A204.1 (cell line): ENCODE measurements at regions not wholly inside any gene's neighbourhood (a gene's known extent, or its start where the extent isn't known, plus 50 kb on each side); places are given as distances from the start of the nearest gene placed in this dataset.
"Not testable (repeated sequence)": the region's sequence is repeated elsewhere in the genome, so short reads cannot be mapped to it uniquely, and the experiment has no call there.

Source experiments
- FAIRE-seq: peaks from 2 replicates; lab custom pipeline; 2012; peaks lifted over from hg19 to GRCh38; lab: Jason Lieb, UNC

DNA sequence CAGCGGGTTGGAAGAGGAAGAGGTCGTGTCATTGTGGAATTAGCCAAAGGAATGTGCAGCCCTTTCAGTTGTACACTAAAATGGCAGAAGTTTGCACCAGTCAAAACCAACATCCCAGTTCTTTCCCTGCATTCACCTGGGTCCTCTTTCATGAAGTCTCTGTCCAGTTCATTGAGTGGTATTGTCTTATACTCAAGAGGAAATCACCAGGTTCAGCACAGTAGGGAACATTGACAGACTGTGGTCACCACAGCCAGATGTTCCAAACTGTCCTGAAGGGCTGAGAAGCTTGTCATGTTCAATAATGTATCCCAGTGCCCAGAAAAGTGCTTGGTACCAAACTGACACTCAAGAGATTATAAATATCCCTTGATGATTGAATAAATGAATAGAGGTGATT lies 131.6 kb downstream of the GLUL start:
- FAIRE-seq = no peak

DNA sequence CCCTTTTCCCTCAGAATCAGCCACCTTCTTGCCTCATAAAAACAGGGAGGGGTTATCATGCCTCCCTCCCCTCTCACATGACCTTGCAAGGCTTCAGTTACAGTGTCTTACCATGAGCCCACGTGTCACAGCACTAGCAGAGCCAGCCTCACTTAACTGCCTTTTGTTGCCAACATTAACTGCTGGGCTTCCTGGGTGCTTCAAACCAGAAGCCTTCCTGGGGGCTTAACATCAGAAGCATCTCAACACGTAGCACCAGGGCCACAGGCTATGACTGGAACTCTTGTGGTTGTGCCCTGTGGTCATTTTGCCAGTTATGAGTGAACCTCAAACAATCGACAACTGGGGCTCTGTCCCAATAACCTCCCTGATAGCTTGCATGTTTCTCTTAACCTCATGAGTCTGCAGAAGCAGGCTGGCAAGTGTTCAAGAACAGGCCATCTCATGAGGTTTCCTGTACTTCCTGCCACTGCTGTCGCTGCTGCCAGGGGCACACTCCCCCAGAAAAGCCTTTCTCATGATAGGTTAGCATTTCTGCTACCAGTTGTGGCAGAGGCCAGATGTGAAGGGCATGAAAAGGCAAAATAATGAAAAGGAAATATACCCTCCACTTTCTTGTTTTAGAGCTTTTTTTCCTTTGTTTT lies 132.2 kb downstream of the GLUL start:
- FAIRE-seq = no peak

DNA sequence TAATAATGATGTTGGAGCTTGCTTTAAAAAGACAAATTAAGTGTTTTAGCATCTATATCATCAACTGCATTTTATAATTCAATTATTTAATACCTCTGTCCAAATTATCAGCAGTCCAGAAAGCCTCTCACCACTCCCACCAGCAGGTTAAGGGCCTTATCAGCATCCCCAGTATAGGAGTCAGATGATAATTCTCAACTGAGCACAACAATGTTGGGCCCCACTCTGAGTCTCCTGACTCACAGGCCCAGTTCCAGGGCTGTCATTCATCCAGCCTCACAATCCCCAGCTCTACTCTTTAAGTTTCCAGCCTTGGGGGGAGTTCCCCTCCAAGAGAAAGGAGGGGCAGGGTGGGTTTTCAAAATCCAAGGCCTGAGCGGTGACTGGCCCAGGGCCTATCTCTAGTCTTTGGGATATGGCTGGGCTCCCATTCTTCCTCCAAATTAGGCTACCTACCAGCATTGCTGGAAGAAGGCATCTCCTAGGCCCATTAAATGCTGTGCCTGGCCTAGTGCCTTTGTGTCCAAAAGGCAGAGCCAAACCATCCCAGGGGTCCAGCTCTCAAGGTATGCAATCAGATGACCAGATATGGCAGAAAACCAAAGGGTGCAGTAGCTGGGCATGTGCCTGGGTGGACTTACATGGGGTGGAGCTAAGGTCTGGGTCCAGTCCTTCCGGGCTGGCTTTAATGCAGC lies 134.1 kb downstream of the GLUL start:
- no peak for FAIRE-seq

DNA sequence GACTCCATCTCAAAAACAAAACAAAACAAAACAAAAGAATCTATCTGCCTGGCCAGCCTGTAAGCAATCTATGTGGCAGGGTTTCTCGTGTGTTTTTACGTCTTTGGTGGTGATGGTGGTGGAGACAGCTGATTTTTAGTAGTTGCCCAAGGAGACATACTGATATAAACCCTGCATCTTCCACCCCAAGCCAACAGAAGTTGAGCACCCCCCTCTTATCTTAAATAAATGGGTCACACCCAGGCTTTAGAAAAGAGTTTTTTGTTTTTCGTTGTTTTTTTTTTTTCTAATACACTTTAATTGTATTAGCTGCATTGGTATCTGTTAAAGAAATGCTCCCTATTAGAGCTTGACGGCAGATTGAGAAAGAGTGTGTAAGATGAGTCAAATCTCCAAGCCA lies 134.7 kb downstream of the GLUL start:
- no peak for FAIRE-seq

DNA sequence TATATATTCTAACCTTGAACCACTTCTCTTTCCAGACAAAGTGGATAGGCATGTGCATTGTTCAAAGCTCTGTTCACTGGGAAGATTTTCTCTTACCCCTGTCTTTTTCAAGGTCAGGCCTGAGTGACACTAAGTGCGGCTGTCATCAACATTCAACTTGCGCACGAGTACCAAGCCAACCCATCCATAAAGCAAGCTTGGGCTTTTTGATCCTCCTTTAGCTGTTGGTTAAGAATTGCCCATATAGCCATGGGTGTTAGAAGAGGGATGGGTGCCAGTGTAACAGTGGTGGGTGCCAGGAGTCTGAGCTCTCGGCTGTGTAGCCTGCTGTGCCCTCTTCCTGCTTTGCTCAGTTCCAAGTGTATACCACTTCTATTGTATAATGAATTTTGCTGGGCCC lies 136.1 kb downstream of the GLUL start:
- FAIRE-seq = no peak

DNA sequence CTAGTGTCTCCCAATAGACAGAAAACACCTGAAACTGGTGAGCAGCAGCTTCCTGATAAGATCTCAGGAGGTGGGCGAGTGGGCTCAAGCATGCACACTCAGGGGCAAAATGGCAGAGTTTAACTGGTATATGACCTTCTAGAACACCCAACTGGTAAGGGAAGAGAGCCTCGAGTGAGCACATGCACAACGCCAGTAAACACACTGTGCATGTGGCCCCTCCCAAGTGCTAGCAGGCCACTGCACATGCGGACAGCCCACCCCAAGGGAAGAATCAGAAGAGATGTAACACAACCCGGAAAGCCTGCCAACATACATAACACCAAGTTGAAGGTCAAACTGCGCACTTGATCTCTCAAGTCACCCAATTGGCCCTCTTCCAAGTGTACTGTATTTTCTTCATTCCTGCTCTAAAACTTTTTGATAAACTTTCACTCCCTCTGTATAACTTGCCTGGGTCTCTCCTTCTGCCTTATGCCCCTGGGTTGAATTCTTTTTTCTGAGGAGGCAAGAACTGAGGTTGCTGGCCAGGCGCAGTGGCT lies 138.2 kb downstream of the GLUL start:
- FAIRE-seq = no peak

DNA sequence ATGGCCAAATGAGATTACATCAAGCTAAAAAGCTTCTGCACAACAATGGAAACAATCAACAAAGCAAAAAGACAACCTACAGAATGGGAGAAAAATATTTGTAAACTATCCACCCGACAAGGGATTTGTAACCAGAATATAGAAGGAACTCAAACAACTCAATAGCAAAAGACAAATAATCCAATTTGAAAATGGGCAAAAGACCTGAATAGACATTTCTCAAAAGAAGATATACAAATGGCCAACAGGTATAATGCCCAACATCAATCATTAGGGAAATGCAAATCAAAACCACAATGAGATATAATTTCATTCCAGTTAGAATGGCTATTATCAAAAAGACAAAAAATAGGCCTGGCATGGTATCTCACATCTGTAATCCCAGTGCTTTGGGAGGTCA lies 140.0 kb downstream of the GLUL start:
- no peak for FAIRE-seq

DNA sequence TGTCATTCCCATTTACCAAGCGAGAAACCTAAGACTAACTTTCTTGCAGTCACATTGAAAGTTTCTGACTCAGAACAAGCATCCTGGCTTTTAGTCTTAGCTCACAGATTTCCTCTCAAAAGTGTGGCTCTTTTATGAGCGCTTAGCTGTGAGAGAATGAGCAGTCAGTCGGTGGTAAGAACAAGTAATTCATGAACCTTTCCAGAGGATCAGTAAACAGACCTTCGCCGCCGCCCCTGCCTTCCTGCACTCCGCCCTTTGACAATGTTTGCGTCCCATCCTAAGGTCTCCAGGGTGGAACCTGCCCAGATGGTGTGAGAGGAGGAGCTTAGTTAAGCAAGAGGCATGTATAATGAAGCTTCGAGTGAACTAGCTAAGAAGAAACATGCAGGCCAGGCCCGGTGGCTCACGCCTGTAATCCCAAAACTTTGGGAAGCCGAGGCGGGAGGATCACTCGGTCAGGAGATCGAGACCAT lies 142.4 kb downstream of the GLUL start:
- FAIRE-seq = no peak

DNA sequence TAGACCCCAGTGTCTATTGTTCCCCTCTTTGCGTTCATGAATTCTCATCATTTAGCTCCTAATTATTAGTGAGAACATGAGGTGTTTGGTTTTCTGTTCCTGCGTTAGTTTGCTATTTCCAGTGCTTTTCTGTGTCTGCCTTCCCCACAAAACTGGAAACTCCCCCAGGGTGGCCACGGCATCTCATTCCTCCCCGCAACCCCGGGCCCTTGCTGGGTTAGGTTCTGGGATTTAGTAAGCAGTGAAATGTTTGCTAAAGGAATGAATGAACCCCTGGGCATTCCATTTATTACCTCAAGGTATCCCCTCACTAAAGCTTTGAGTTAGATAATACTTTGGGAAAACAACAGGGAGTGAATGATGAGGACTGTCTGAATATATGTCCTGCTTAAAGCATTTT lies 142.9 kb downstream of the GLUL start:
- FAIRE-seq = no peak

DNA sequence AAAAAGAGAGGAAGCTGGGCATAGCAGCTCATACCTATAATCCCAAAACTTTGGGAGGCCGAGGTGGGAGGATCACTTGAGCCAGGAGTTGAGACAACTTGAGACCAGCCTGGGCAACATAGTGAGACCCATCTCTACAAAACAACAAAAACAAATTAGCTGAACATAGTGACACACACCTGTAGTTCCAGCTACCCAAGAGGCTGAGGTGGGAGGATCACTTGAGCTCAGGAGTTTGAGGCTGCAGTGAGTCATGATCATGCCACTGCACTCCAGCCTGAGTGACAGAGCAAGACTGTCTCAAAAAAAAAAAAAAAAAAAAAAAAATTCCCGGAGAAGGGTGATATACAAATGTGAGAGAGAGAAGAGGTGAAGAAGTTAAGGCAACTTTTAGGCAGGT lies 143.8 kb downstream of the GLUL start:
- not testable (repeated sequence) for FAIRE-seq

DNA sequence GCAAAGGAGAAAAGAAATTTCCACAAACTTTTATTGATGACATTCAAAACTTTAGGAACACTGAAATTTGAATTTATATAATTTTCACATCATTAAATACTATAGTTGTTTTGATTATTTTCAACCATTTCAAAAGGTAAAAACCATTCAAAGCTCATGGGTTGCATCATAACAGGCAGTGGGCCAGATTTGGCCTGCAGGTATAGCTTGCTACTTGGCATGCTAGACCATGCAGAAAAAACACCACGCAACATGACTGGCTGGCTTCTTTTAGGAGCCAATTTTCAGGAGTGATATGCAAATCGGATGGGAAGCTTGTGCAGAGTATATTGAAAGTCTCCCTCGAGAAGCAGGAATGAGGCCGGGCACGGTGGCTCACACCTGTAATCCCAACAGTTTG lies 144.8 kb downstream of the GLUL start:
- FAIRE-seq = no peak

DNA sequence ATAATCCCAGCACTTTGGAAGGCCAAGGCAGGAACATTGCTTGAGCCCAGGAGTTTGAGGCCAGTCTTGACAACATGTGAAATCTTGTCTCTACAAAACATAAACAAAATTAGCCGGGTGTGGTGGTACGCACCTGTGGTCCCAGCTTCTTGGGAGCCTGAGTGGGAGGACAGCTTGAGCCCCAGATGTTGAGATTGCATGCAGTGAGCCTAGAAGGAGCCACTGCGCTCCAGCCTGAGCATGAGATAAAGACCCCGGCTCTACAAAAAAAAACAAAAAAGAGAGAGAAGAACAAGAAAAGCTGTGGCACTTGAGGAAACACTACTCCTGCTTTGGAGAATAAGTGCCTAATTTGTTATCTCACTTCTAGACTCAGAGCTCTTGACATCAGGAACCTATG lies 146.6 kb downstream of the GLUL start:
- no peak for FAIRE-seq

DNA sequence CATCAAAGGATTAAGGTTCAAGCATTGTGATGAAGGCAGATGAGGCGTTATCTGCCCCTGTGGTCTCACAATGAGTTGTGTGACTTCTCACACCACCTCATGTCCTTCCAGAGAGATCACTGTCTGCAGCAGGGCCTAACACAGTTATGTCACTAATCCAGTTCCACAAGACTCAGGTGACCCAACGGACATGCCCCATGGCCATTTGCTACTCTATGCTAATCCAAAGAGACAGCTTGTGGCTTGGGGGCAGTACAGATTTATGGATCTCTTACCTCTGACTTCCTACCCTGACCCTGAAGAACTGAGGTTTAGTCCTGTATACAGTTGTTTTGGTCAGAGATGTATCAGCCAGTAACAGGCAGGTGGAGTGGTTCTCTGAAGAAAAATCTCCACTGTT lies 147.1 kb downstream of the GLUL start:
- no peak for FAIRE-seq

DNA sequence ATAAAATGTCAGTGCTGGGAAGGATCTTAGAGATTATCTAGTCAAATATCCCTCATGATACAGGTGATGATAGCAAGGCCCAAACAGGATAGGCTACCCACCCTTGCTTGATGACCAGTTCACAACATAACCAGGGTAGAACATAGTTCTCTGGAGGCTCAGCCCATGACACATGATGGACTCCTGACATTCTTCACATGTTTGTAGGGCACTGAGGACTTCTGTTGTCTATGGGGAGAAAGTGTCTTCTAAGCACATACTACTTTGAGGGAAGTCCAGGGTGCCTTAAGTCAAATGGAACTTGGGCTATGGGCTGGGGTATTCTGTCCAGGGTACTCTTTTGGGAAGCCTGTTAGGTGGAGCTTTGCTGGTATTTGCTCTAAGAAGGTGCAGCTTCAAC lies 148.9 kb downstream of the GLUL start:
- FAIRE-seq = no peak

DNA sequence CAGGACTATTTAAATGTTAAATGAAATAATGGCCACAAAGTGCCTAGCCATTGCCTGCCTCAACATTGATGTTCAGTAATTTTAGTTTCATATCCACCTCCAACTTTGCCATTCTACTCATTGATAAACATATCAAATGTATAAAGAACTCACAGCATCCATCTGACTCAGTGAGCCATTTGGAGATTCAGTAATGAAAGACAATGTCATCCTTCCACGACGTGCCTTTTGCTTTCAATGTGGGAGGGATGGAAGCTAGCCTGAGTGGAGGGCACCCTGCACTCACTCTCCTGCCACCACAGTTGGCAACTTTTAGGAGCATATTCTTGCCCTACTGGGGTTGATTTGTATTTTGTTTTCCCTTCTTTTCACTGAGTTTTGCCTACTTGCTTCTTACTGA lies 151.5 kb downstream of the GLUL start:
- FAIRE-seq = no peak

DNA sequence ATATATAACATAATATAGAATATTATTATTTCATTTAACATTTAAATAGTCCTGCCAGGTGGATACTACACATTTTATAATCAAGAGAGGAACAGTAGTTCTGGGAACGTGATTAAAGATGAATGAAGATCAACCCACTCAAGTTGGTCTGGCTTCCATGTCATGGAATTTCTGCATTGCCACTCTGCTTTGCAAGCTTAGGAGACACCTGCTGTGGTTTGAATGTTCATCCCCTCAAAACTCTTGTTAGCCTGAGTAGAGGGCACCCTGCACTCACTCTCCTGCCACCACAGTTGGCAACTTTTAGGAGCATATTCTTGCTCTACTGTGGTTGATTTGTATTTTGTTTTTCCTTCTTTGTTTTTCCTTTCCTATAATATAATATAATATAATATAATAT lies 153.2 kb downstream of the GLUL start:
- no peak for FAIRE-seq

DNA sequence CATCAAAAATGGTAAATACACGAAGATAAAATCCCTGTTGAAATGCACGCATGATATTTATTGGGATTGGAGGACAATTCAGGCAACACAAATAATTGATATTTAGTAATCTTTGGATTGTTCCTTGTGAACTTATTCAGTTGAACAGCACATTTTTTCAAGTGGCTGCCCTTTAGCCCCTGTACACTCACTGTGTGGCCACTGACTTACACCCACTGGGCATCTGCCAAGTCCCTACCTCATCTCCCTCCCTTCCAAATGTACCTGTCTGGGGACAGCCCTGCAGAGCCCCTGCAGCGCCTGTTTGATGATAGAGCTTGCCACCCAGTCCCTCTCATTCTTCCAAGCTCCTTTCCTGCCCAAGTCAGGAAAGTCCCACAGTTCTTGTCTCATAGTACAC lies 154.3 kb downstream of the GLUL start:
- FAIRE-seq = no peak

DNA sequence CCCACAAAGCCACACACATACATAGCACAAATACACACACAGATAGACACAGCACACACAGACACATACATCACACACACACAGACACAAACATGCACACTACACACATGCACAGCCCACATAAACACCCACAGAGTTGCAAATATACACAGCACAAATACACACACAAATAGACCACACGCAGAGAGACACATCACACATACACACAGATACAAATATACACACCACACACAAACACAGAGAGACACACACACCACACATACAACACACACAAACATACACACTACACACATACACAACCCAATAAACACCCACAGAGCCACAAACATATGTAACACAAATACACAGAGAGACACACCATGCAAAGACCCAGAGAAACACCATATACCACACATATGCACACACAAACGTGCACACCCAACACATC lies 154.9 kb downstream of the GLUL start:
- FAIRE-seq = no peak

DNA sequence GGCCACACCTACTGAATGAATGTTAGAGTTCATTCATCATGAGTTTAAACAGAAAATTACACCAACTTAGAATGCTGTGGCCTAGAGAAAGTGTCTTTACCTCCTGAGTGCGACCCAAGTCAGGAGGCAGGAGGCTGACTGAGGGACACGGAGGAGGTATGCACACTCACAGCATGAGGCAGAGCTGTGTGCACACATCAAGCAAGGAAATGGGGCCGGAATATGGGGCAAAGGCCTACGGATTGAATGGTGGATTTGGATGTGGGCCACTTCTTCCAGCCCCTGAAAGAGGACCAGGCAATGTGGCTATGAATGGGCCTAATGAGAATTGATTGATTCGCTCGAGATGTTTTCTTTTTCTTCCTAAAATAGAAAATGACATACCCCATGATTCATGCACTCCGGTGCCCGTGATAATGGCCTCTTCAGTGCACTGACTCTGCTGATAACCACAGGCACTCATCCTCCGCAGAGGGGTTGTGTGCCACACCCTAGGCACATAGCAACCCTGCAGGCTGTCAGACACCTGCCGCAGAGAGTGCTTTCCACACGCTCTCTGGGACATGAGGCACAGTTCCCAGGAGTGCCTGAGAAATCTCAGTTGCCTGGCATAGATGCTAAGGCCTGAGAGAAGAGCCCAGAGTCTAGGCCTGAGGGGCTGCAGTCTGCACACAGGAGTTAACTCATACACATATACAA lies 155.5 kb downstream of the GLUL start:
- no peak for FAIRE-seq

DNA sequence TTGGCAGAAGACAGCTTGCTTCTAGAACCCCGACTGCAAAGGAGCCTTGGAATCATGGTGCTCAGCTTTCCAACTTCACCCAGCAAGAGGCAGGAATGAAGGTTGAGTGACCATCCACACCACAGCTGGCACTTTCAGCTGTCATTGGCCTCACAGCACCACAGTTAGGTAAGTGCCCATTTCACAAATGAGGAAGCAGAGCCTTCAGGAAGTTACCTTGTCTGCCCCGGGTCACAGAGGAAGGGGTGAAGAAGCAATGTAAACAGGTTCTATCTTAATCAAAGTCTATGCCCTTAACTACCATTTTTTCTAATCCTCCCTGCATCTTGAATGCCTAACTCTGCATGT lies 156.0 kb downstream of the GLUL start:
- no peak for FAIRE-seq

DNA sequence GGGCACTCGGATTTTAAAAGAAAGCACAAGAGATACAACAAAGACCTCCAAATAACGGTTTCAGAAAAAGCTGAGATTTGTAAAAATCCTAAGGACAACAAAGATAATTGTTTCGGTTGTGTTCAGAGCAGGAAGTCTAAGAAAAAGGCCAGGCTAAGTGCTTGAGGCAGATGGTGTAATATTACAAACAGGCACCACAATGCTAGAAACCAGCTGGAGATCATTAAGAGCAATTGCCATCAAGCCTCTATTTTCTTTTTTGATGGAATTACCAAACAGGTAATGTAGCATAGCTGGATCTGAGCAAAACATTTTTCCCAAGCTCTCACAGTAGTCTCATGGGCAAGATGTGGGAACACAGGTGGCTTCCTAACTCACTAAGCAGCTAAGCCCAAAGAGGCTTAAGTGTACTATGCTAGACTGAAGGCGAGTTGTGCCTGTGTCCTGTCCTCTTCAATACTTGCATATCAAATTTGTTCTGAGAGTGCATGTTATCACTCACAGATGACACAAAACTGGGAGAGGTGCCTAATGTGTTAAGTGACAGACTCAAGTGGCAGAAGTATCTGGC lies 161.6 kb downstream of the GLUL start:
- FAIRE-seq = no peak

DNA sequence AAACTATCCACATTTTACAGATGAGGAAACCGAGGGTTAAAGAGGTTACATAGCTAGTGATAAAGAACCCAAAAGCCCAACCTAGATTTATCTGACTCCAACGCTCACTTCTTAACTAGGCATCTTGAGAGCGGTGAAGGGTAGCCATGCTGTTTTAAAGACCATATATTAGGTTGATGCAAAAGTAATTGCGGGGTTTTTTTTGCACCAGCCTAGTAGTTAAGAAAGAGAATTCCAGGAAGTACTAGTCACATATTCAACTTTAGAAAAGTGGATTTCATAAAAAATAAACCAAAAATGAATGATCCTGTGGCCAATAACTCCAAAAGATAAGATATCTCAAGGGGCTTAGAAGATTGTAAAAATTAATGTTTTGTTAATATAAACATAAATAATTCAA lies 162.1 kb downstream of the GLUL start:
- FAIRE-seq = no peak

DNA sequence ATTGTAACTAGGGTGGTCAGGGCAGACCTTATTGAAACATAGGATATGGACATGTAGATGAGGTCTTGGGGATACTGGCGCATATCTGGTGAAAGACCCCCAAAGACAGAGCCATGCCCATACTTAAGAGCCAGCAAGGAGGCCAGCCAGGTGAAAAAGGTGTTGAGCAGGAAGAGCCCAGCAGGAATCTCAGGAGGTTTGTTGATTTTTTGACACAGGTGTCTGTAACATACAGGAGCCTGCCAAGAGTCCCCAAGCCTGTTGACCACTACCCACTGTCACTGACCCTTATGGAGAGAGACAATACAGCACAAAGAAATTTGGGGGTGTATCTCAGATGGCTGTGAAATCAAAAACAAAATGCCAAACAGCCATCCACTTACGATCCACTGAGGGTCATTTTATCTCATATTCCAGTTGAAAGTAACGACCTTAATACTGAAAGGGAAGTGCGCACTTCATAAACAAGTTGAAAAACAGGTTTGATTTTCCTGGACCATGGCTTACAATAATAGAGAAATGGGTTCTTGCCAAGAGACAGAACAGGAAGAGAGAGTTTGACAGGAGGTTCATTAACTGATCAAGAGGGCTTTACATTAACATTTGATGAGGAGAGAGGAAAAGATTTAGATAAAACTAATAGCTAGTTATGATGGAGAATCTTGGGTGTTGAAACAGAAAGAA lies 163.6 kb downstream of the GLUL start:
- FAIRE-seq = no peak
